GM23338 (cell line): ENCODE measurements at regions not wholly inside any gene's neighbourhood (a gene's known extent, or its start where the extent isn't known, plus 50 kb on each side); places are given as distances from the start of the nearest gene placed in this dataset. TPM values are rescaled to one million over a fixed set of nuclear protein-coding genes. Genes with fewer than 3 reads are reported as not detected.
"Not testable (repeated sequence)": the region's sequence is repeated elsewhere in the genome, so short reads cannot be mapped to it uniquely, and the experiment has no call there.

Source experiments
- ATAC-seq: fragments of 200-7000 bp; cut with Tn5 transposase; 3 replicates; pipeline ENCODE4 v1.9.1; 2020
- DNase-seq: peaks from one replicate; pipeline ENCODE4 v3.0.0-alpha.2; 2015; ENCODE audit warnings: low spot score
- H2AFZ ChIP-seq: fragments of 200-600 bp; sonication (generic); 2 replicates; pipeline ENCODE4 v1.8.0; 2016; ENCODE audit warnings: antibody characterized with exemption, mild to moderate bottlenecking, moderate library complexity
- H3F3A ChIP-seq: fragments of 200-600 bp; sonication (generic); replicated peaks from 2 replicates; pipeline ENCODE4 v1.8.0; 2017; ENCODE audit warnings: antibody characterized with exemption, mixed run types, low read depth
- H3K27ac ChIP-seq: fragments of 200-600 bp; sonication (generic); 2 replicates; pipeline ENCODE4 v1.6.1; 2016; ENCODE audit warnings: low read depth
- H3K27me3 ChIP-seq: fragments of 200-600 bp; sonication (generic); 2 replicates; pipeline ENCODE4 v1.8.0; 2016; ENCODE audit warnings: mild to moderate bottlenecking, mixed run types, moderate library complexity; ENCODE audit not compliant: insufficient read depth
- H3K36me3 ChIP-seq: fragments of 200-600 bp; sonication (generic); 2 replicates; pipeline ENCODE4 v1.8.0; 2016; ENCODE audit warnings: mild to moderate bottlenecking; ENCODE audit not compliant: insufficient read depth
- H3K4me1 ChIP-seq: fragments of 200-600 bp; sonication (generic); 2 replicates; pipeline ENCODE4 v1.8.0; 2016; ENCODE audit warnings: mild to moderate bottlenecking, moderate library complexity; ENCODE audit not compliant: insufficient read depth
- H3K4me2 ChIP-seq: fragments of 200-600 bp; sonication (generic); 2 replicates; pipeline ENCODE4 v1.7.1; 2017; ENCODE audit warnings: mixed run types
- H3K4me3 ChIP-seq: fragments of 200-600 bp; sonication (generic); 2 replicates; pipeline ENCODE4 v1.6.1; 2016; ENCODE audit warnings: mixed run types
- H3K79me2 ChIP-seq: fragments of 200-600 bp; sonication (generic); replicated peaks from 2 replicates; pipeline ENCODE4 v1.8.0; 2017; ENCODE audit warnings: mild to moderate bottlenecking; ENCODE audit not compliant: insufficient read depth
- H3K9me2 ChIP-seq: fragments of 200-600 bp; sonication (generic); 2 replicates; pipeline ENCODE4 v1.8.0; 2017; ENCODE audit not compliant: insufficient read depth
- H4K20me1 ChIP-seq: fragments of 200-600 bp; sonication (generic); replicated peaks from 2 replicates; pipeline ENCODE4 v1.8.0; 2017; ENCODE audit warnings: mild to moderate bottlenecking; ENCODE audit not compliant: insufficient read depth
- H3K27ac Mint-ChIP-seq: 2 replicates; pipeline ENCODE4 v1.8.0; 2020; ENCODE audit warnings: inconsistent platforms, mild to moderate bottlenecking, moderate library complexity, mixed read lengths
- H3K27me3 Mint-ChIP-seq: 3 replicates; pipeline ENCODE4 v1.8.0; 2022; ENCODE audit warnings: low read depth, mild to moderate bottlenecking, moderate library complexity, mixed read lengths, inconsistent platforms; ENCODE audit not compliant: insufficient read depth, poor library complexity
- H3K36me3 Mint-ChIP-seq: 3 replicates; pipeline ENCODE4 v1.8.0; 2021; ENCODE audit warnings: low read depth, mild to moderate bottlenecking, inconsistent platforms, moderate library complexity, mixed read lengths
- H3K4me1 Mint-ChIP-seq: 3 replicates; pipeline ENCODE4 v1.8.0; 2020; ENCODE audit warnings: mild to moderate bottlenecking, inconsistent platforms, mixed read lengths
- H3K4me3 Mint-ChIP-seq: 3 replicates; pipeline ENCODE4 v1.8.0; 2021; ENCODE audit warnings: moderate library complexity, mild to moderate bottlenecking, inconsistent platforms, mixed read lengths
- H3K9me3 Mint-ChIP-seq: 3 replicates; pipeline ENCODE4 v1.8.0; 2020; ENCODE audit warnings: moderate library complexity, mild to moderate bottlenecking, inconsistent platforms, mixed read lengths
- small RNA-seq: library from RNA; depleted of rRNA; stranded (forward); fragments of <200 nt; gene quantifications from one replicate; pipeline ENCODE3, GENCODE V24; 2014; ENCODE audit warnings: low replicate concordance

DNA sequence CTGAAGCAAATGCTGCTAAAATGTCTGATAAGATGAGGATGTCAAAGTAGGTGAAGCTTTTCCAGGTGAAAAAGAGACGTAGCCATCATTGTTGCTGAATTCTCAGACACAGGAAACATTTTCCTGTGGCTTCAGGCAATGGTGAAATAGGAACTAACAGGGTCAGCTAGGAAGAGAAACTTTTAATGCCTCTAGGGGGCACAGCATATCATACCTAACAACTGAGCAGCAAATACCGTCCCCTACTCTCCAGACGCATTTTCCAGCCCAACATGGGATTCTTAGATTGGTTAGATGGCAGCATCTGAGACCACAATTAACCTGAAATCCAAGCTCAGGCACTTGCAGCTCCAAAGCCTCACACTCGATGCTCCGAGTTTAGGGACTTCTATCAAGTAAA is 2667.5 kb upstream of the TPTE start:
- not testable (repeated sequence) for H3K4me1 ChIP-seq, H3K4me2 ChIP-seq, H3K4me1 Mint-ChIP-seq, H3K27me3 Mint-ChIP-seq, H3K9me3 Mint-ChIP-seq, H3K27ac ChIP-seq, H3K27ac Mint-ChIP-seq, H3K79me2 ChIP-seq, DNase-seq, H3K27me3 ChIP-seq, H3F3A ChIP-seq, H3K4me3 ChIP-seq, H3K9me2 ChIP-seq, H3K36me3 ChIP-seq, H4K20me1 ChIP-seq, H3K36me3 Mint-ChIP-seq, H2AFZ ChIP-seq, H3K4me3 Mint-ChIP-seq
- peak; percentile 80 for ATAC-seq

Small RNAs in the stretch of these regions (small RNA-seq; reads per million reads assigned to genes)
- gene RF00614 = not detected
